ENCODE measurements at regions not wholly inside any gene's neighbourhood (a gene's known extent, or its start where the extent isn't known, plus 50 kb on each side); places are given as distances from the start of the nearest gene placed in this dataset.
"Not testable (repeated sequence)": the region's sequence is repeated elsewhere in the genome, so short reads cannot be mapped to it uniquely, and the experiment has no call there.

GRCh38 chr2:111247491-111247890 is 126.8 kb downstream of the BCL2L11 start:
- 100% methylated on average over 2 of the region's 2 CpGs for WGBS
- no peaks in the 10 kb centered on the region for H3K4me1 ChIP-seq (ENCODE audit: control insufficient read depth in 2 of 2, insufficient read depth in 2 of 2, low read length in 2 of 2)
- no peaks in the 10 kb centered on the region for H3K36me3 ChIP-seq (ENCODE audit: control insufficient read depth in 2 of 2, insufficient read depth in 2 of 2, low read length in 1 of 2)
- no peak overlapping the region for H3K4me3 ChIP-seq (ENCODE audit: low read length in 2 of 2)
- no peaks in the 10 kb centered on the region for H3K27me3 ChIP-seq (ENCODE audit: control insufficient read depth in 2 of 2, insufficient read depth in 1 of 2, low read length in 1 of 2)
- no peak for DNase-seq (ENCODE audit: low read depth in 6 of 9, low spot score in 9 of 9)
- no peaks in the 10 kb centered on the region for H3K9me3 ChIP-seq (ENCODE audit: control insufficient read depth in 2 of 2, insufficient read depth in 1 of 2, low read length in 1 of 2)
- no peak overlapping the region for H3K27ac ChIP-seq (ENCODE audit: low read depth in 1 of 2, low read length in 1 of 2)

- Histone ChIP-seq H3K36me3 (ENCODE audit: control insufficient read depth in 2 of 2, insufficient read depth in 2 of 2, low read length in 1 of 2) (no peaks in the 10 kb centered on the region), H3K27me3 (ENCODE audit: control insufficient read depth in 2 of 2, insufficient read depth in 1 of 2, low read length in 1 of 2) (no peaks in the 10 kb centered on the region), H3K27ac (ENCODE audit: low read depth in 1 of 2, low read length in 1 of 2) (no peak overlapping the region), H3K4me1 (ENCODE audit: control insufficient read depth in 2 of 2, insufficient read depth in 2 of 2, low read length in 2 of 2) (no peaks in the 10 kb centered on the region), H3K4me3 (ENCODE audit: low read length in 2 of 2) (no peak overlapping the region), H3K9me3 (ENCODE audit: control insufficient read depth in 2 of 2, insufficient read depth in 1 of 2, low read length in 1 of 2) (no peaks in the 10 kb centered on the region)
- no peak for DNase-seq (ENCODE audit: low read depth in 6 of 9, low spot score in 9 of 9)
Observed at GRCh38 chr2:111249806-111250205, 129.1 kb downstream of the BCL2L11 start.

GRCh38 chr2:111250448-111251030 is 129.8 kb downstream of the BCL2L11 start:
- 94% methylated on average over 1 of the region's 1 CpG for WGBS
- H3K36me3 ChIP-seq (ENCODE audit: control insufficient read depth in 2 of 2, insufficient read depth in 2 of 2, low read length in 1 of 2): no peaks in the 10 kb centered on the region
- H3K4me1 ChIP-seq (ENCODE audit: control insufficient read depth in 2 of 2, insufficient read depth in 2 of 2, low read length in 2 of 2): no peaks in the 10 kb centered on the region
- H3K4me3 ChIP-seq (ENCODE audit: low read length in 2 of 2): no peak overlapping the region
- no peaks in the 10 kb centered on the region for H3K27me3 ChIP-seq (ENCODE audit: control insufficient read depth in 2 of 2, insufficient read depth in 1 of 2, low read length in 1 of 2)
- no peaks in the 10 kb centered on the region for H3K9me3 ChIP-seq (ENCODE audit: control insufficient read depth in 2 of 2, insufficient read depth in 1 of 2, low read length in 1 of 2)
- no peak for DNase-seq (ENCODE audit: low read depth in 6 of 9, low spot score in 9 of 9)
- H3K27ac ChIP-seq (ENCODE audit: low read depth in 1 of 2, low read length in 1 of 2): no peak overlapping the region

GRCh38 chr2:111251711-111252110 is 131.0 kb downstream of the BCL2L11 start:
- Histone ChIP-seq H3K36me3 (ENCODE audit: control insufficient read depth in 2 of 2, insufficient read depth in 2 of 2, low read length in 1 of 2) (no peaks in the 10 kb centered on the region), H3K9me3 (ENCODE audit: control insufficient read depth in 2 of 2, insufficient read depth in 1 of 2, low read length in 1 of 2) (no peaks in the 10 kb centered on the region), H3K4me3 (ENCODE audit: low read length in 2 of 2) (no peak overlapping the region), H3K27me3 (ENCODE audit: control insufficient read depth in 2 of 2, insufficient read depth in 1 of 2, low read length in 1 of 2) (no peaks in the 10 kb centered on the region), H3K27ac (ENCODE audit: low read depth in 1 of 2, low read length in 1 of 2) (no peak overlapping the region), H3K4me1 (ENCODE audit: control insufficient read depth in 2 of 2, insufficient read depth in 2 of 2, low read length in 2 of 2) (no peaks in the 10 kb centered on the region)
- WGBS: 98% methylated on average over 3 of the region's 3 CpGs
- DNase-seq (ENCODE audit: low read depth in 6 of 9, low spot score in 9 of 9): no peak

GRCh38 chr2:111252436-111252835 is 131.7 kb downstream of the BCL2L11 start:
- DNase-seq (ENCODE audit: low read depth in 6 of 9, low spot score in 9 of 9): no peak
- no peaks in the 10 kb centered on the region for H3K27me3 ChIP-seq (ENCODE audit: control insufficient read depth in 2 of 2, insufficient read depth in 1 of 2, low read length in 1 of 2)
- H3K9me3 ChIP-seq (ENCODE audit: control insufficient read depth in 2 of 2, insufficient read depth in 1 of 2, low read length in 1 of 2): no peaks in the 10 kb centered on the region
- H3K36me3 ChIP-seq (ENCODE audit: control insufficient read depth in 2 of 2, insufficient read depth in 2 of 2, low read length in 1 of 2): no peaks in the 10 kb centered on the region
- no peak overlapping the region for H3K4me3 ChIP-seq (ENCODE audit: low read length in 2 of 2)
- H3K4me1 ChIP-seq (ENCODE audit: control insufficient read depth in 2 of 2, insufficient read depth in 2 of 2, low read length in 2 of 2): no peaks in the 10 kb centered on the region
- H3K27ac ChIP-seq (ENCODE audit: low read depth in 1 of 2, low read length in 1 of 2): no peak overlapping the region

- not testable (repeated sequence) for H3K36me3 ChIP-seq (ENCODE audit: control insufficient read depth in 2 of 2, insufficient read depth in 2 of 2, low read length in 1 of 2); H3K4me1 ChIP-seq (ENCODE audit: control insufficient read depth in 2 of 2, insufficient read depth in 2 of 2, low read length in 2 of 2); H3K27me3 ChIP-seq (ENCODE audit: control insufficient read depth in 2 of 2, insufficient read depth in 1 of 2, low read length in 1 of 2); DNase-seq (ENCODE audit: low read depth in 6 of 9, low spot score in 9 of 9); H3K4me3 ChIP-seq (ENCODE audit: low read length in 2 of 2); H3K9me3 ChIP-seq (ENCODE audit: control insufficient read depth in 2 of 2, insufficient read depth in 1 of 2, low read length in 1 of 2); H3K27ac ChIP-seq (ENCODE audit: low read depth in 1 of 2, low read length in 1 of 2)
- 94% methylated on average over 5 of the region's 6 CpGs for WGBS
Observed at GRCh38 chr2:111254916-111255315, 134.2 kb downstream of the BCL2L11 start.

GRCh38 chr2:111256628-111257027 is 135.9 kb downstream of the BCL2L11 start:
- H3K4me1 ChIP-seq (ENCODE audit: control insufficient read depth in 2 of 2, insufficient read depth in 2 of 2, low read length in 2 of 2); H3K4me3 ChIP-seq (ENCODE audit: low read length in 2 of 2); H3K36me3 ChIP-seq (ENCODE audit: control insufficient read depth in 2 of 2, insufficient read depth in 2 of 2, low read length in 1 of 2); H3K9me3 ChIP-seq (ENCODE audit: control insufficient read depth in 2 of 2, insufficient read depth in 1 of 2, low read length in 1 of 2); DNase-seq (ENCODE audit: low read depth in 6 of 9, low spot score in 9 of 9); H3K27ac ChIP-seq (ENCODE audit: low read depth in 1 of 2, low read length in 1 of 2); H3K27me3 ChIP-seq (ENCODE audit: control insufficient read depth in 2 of 2, insufficient read depth in 1 of 2, low read length in 1 of 2): not testable (repeated sequence)
- WGBS: no CpG with 5 or more reads among the region's 1 CpG

- not testable (repeated sequence) for H3K27me3 ChIP-seq (ENCODE audit: control insufficient read depth in 2 of 2, insufficient read depth in 1 of 2, low read length in 1 of 2); H3K36me3 ChIP-seq (ENCODE audit: control insufficient read depth in 2 of 2, insufficient read depth in 2 of 2, low read length in 1 of 2); DNase-seq (ENCODE audit: low read depth in 6 of 9, low spot score in 9 of 9); H3K4me3 ChIP-seq (ENCODE audit: low read length in 2 of 2); H3K9me3 ChIP-seq (ENCODE audit: control insufficient read depth in 2 of 2, insufficient read depth in 1 of 2, low read length in 1 of 2); H3K4me1 ChIP-seq (ENCODE audit: control insufficient read depth in 2 of 2, insufficient read depth in 2 of 2, low read length in 2 of 2); H3K27ac ChIP-seq (ENCODE audit: low read depth in 1 of 2, low read length in 1 of 2)
- 100% methylated on average over 1 of the region's 1 CpG for WGBS
Observed at GRCh38 chr2:111257607-111258006, 136.9 kb downstream of the BCL2L11 start.

GRCh38 chr2:111258318-111258717 is 137.6 kb downstream of the BCL2L11 start:
- not testable (repeated sequence) for H3K4me1 ChIP-seq (ENCODE audit: control insufficient read depth in 2 of 2, insufficient read depth in 2 of 2, low read length in 2 of 2); H3K27ac ChIP-seq (ENCODE audit: low read depth in 1 of 2, low read length in 1 of 2); H3K27me3 ChIP-seq (ENCODE audit: control insufficient read depth in 2 of 2, insufficient read depth in 1 of 2, low read length in 1 of 2); H3K4me3 ChIP-seq (ENCODE audit: low read length in 2 of 2); DNase-seq (ENCODE audit: low read depth in 6 of 9, low spot score in 9 of 9); H3K9me3 ChIP-seq (ENCODE audit: control insufficient read depth in 2 of 2, insufficient read depth in 1 of 2, low read length in 1 of 2); H3K36me3 ChIP-seq (ENCODE audit: control insufficient read depth in 2 of 2, insufficient read depth in 2 of 2, low read length in 1 of 2)
- 100% methylated on average over 1 of the region's 1 CpG for WGBS

Measured in thymus (tissue), 11 donors.